Large intestine (tissue), 3 donors: ENCODE measurements at regions not wholly inside any gene's neighbourhood (a gene's known extent, or its start where the extent isn't known, plus 50 kb on each side); places are given as distances from the start of the nearest gene placed in this dataset.

Experiments used
- DNase-seq, 2 donors: peaks; one replicate each; pipeline versions ENCODE4 v3.0.0 to v3.0.0-alpha.2; 2013
- H3K27ac ChIP-seq: one replicate; pipeline ENCODE4 v1.5.1; 2013; ENCODE audit warnings: low read length
- H3K27me3 ChIP-seq: 2 replicates; pipeline ENCODE4 v1.6.1; 2013; ENCODE audit warnings: low read length; ENCODE audit not compliant: control insufficient read depth, insufficient read depth
- H3K36me3 ChIP-seq: 2 replicates; pipeline ENCODE4 v1.6.1; 2013; ENCODE audit warnings: low read length; ENCODE audit not compliant: control insufficient read depth, insufficient read depth
- H3K4me1 ChIP-seq: one replicate; pipeline ENCODE4 v1.6.1; 2013; ENCODE audit warnings: low read length; ENCODE audit not compliant: control insufficient read depth, insufficient read depth
- H3K4me3 ChIP-seq: one replicate; pipeline ENCODE4 v1.5.1; 2013; ENCODE audit warnings: low read length
- H3K9me3 ChIP-seq: one replicate; pipeline ENCODE4 v1.6.1; 2013; ENCODE audit warnings: mild to moderate bottlenecking, low read depth, low read length, moderate library complexity; ENCODE audit not compliant: control insufficient read depth
- WGBS: methylation state at CpG from one replicate; pipeline ENCODE4 v1.1.5; 2013; ENCODE audit warnings: low lambda C conversion rate; ENCODE audit not compliant: insufficient coverage; 5-methylcytosine and 5-hydroxymethylcytosine counted together

DNA sequence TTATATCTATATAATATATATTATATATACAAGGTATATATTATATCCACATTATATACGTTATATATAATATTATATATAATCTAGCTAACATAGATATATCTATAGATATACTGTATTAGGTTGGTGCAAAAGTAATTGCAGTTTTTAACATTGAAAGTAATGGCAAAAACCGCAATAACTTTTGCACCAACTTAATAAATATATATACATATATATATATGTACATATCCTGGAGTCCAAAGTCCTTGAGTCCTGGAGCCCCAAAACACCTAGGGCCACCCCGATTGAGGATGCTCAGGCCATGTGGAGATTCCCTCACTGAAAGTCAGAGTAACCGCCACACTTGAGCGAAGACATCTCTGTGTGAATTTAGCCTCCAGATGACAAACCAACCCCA is 408.2 kb upstream of the AUTS2 start:
- no peaks in the 10 kb centered on the region for H3K27me3 ChIP-seq
- no peaks in the 10 kb centered on the region for H3K36me3 ChIP-seq
- no peak for DNase-seq
- H3K4me3 ChIP-seq, result no peak overlapping the region
- H3K4me1 ChIP-seq, result no peaks in the 10 kb centered on the region
- 100% methylated on average over 1 of the region's 5 CpGs for WGBS
- H3K9me3 ChIP-seq, result no peaks in the 10 kb centered on the region
- no peak overlapping the region for H3K27ac ChIP-seq

DNA sequence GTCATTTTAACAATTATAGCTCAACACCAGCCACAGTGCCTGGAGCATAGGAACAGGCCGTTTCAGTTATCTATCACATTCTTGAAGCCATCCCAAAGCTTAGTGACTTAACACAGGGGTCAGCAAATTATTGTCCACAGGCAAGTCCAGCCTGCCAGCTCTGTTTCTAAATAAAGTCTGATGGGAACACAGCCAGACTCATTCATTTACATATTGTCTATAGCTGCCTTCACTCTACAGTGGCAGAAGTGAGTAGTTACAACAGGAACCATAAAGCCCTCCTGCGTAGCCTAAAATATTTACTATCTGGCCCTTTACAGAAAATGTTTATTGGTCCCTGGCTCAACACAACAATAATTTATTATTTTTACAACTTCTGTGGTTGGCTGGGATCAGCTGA is 407.5 kb upstream of the AUTS2 start:
- Histone ChIP-seq H3K4me3 (no peak overlapping the region), H3K36me3 (no peaks in the 10 kb centered on the region), H3K27ac (no peak overlapping the region), H3K9me3 (no peaks in the 10 kb centered on the region), H3K4me1 (no peaks in the 10 kb centered on the region), H3K27me3 (no peaks in the 10 kb centered on the region)
- WGBS, result no CpG with 5 or more reads among the region's 2 CpGs
- DNase-seq, result no peak

DNA sequence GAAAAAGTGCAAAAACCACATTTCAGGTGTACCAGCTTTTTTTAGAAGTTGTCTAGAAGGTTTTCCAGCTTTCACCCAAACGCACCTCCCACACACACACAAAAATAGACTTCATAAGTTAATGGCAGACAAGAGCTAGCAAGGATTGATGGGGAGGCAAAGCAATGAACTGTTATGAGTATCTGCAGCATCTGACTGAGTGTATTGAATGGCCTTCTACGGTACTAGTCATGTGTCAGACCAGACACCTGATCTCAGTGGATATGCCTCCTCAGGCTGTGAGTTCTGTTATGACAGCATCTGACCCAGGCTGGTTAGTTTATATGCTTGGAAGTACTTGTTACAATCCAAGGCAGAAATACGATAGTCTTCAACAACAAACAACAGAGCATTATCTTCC is 406.1 kb upstream of the AUTS2 start:
- Histone ChIP-seq H3K27me3 (no peaks in the 10 kb centered on the region), H3K4me1 (no peaks in the 10 kb centered on the region), H3K27ac (no peak overlapping the region), H3K9me3 (no peaks in the 10 kb centered on the region), H3K4me3 (no peak overlapping the region), H3K36me3 (no peaks in the 10 kb centered on the region)
- no CpG with 5 or more reads among the region's 3 CpGs for WGBS
- DNase-seq, result no peak

- Histone ChIP-seq H3K27me3 (no peaks in the 10 kb centered on the region), H3K36me3 (no peaks in the 10 kb centered on the region), H3K4me1 (no peaks in the 10 kb centered on the region), H3K4me3 (no peak overlapping the region), H3K9me3 (no peaks in the 10 kb centered on the region), H3K27ac (no peak overlapping the region)
- no peak for DNase-seq
- 100% methylated on average over 2 of the region's 4 CpGs for WGBS
These were observed 405.2 kb upstream of the AUTS2 start for GRCh38 chr7:69193061-69193460.

- Histone ChIP-seq H3K27ac (no peak overlapping the region), H3K4me1 (no peaks in the 10 kb centered on the region), H3K27me3 (no peaks in the 10 kb centered on the region), H3K36me3 (no peaks in the 10 kb centered on the region), H3K4me3 (no peak overlapping the region), H3K9me3 (no peaks in the 10 kb centered on the region)
- no CpG with 5 or more reads among the region's 1 CpG for WGBS
- no peak for DNase-seq
These were observed 401.7 kb upstream of the AUTS2 start for GRCh38 chr7:69196593-69196992.

- Histone ChIP-seq H3K27me3 (no peaks in the 10 kb centered on the region), H3K36me3 (no peaks in the 10 kb centered on the region), H3K4me3 (no peak overlapping the region), H3K27ac (no peak overlapping the region), H3K9me3 (no peaks in the 10 kb centered on the region), H3K4me1 (no peaks in the 10 kb centered on the region)
- DNase-seq, result no peak
- WGBS, result no CpG with 5 or more reads among the region's 1 CpG
These were observed 400.0 kb upstream of the AUTS2 start for GRCh38 chr7:69198250-69198649.

GRCh38 chr7:69199041-69199440 is 399.2 kb upstream of the AUTS2 start:
- no CpG with 5 or more reads among the region's 5 CpGs for WGBS
- Histone ChIP-seq H3K4me1 (no peaks in the 10 kb centered on the region), H3K36me3 (no peaks in the 10 kb centered on the region), H3K27ac (no peak overlapping the region), H3K9me3 (no peaks in the 10 kb centered on the region), H3K27me3 (no peaks in the 10 kb centered on the region), H3K4me3 (no peak overlapping the region)
- no peak for DNase-seq

GRCh38 chr7:69199661-69200060 is 398.6 kb upstream of the AUTS2 start:
- WGBS, result no CpG with 5 or more reads among the region's 1 CpG
- H3K36me3 ChIP-seq, result no peaks in the 10 kb centered on the region
- no peak overlapping the region for H3K27ac ChIP-seq
- no peaks in the 10 kb centered on the region for H3K4me1 ChIP-seq
- H3K9me3 ChIP-seq, result no peaks in the 10 kb centered on the region
- no peaks in the 10 kb centered on the region for H3K27me3 ChIP-seq
- H3K4me3 ChIP-seq, result no peak overlapping the region
- DNase-seq, result no peak

DNA sequence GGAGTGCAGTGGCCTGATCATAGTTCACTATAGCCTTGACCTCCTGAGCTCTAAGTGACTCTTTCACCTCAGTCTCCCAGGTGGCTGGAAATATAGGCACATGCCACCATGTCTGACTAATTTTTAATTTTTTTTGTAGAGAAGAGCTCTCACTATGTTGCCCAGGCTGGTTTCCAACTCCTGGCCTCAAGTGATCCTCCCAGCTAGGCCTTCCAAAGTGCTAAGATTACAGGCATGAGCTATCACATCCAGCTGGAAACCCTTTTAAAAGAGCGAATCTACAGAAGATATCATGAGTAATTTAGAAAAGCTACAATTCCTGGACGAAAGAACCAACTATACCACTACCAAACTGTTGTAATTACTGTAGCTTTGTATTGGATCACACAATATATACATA is 394.4 kb upstream of the AUTS2 start:
- Histone ChIP-seq H3K36me3 (no peaks in the 10 kb centered on the region), H3K4me1 (no peaks in the 10 kb centered on the region), H3K4me3 (no peak overlapping the region), H3K27ac (no peak overlapping the region), H3K27me3 (no peaks in the 10 kb centered on the region), H3K9me3 (no peaks in the 10 kb centered on the region)
- WGBS, result 60% methylated on average over 1 of the region's 2 CpGs
- no peak for DNase-seq

GRCh38 chr7:69204943-69205342 is 393.3 kb upstream of the AUTS2 start:
- no peaks in the 10 kb centered on the region for H3K36me3 ChIP-seq
- 100% methylated on average over 2 of the region's 3 CpGs for WGBS
- H3K4me3 ChIP-seq, result no peak overlapping the region
- H3K4me1 ChIP-seq, result no peaks in the 10 kb centered on the region
- no peak overlapping the region for H3K27ac ChIP-seq
- DNase-seq, result no peak
- H3K9me3 ChIP-seq, result no peaks in the 10 kb centered on the region
- H3K27me3 ChIP-seq, result no peaks in the 10 kb centered on the region

DNA sequence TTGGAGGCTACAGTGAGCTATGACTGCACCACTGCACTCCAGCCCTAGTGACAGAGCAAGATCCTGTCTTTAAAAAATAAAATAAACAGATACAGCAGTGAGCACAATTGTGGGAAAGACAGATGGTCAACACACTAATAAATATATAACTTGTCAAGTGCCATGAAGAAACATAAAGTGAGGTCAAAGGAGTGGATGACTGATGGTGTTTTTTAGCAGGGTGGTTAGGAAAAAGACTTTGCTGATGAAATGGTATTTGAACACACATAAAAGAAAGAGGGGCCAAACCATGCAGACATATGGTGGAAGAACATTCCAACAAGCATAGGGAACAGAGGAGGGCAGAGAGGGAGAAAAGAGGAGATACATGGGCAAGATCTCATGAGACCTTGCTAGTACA is 392.7 kb upstream of the AUTS2 start:
- Histone ChIP-seq H3K27ac (no peak overlapping the region), H3K9me3 (no peaks in the 10 kb centered on the region), H3K27me3 (no peaks in the 10 kb centered on the region), H3K4me1 (no peaks in the 10 kb centered on the region), H3K36me3 (no peaks in the 10 kb centered on the region), H3K4me3 (no peak overlapping the region)
- DNase-seq, result no peak
